ENCODE measurements at regions not wholly inside any gene's neighbourhood (a gene's known extent, or its start where the extent isn't known, plus 50 kb on each side); places are given as distances from the start of the nearest gene placed in this dataset.
"Not testable (repeated sequence)": the region's sequence is repeated elsewhere in the genome, so short reads cannot be mapped to it uniquely, and the experiment has no call there.

GRCh38 chr1:94668528-94668927 is 127.0 kb upstream of the F3 start:
- DNase-seq: no peak

GRCh38 chr1:94667818-94668217 is 126.3 kb upstream of the F3 start:
- no peak for DNase-seq

GRCh38 chr1:94666797-94667196 is 125.2 kb upstream of the F3 start:
- DNase-seq: no peak

- no peak for DNase-seq
These were observed 119.9 kb upstream of the F3 start for GRCh38 chr1:94661431-94661932.

- no peak for DNase-seq
These were observed 119.4 kb upstream of the F3 start for GRCh38 chr1:94660994-94661393.

- no peak for DNase-seq
These were observed 118.7 kb upstream of the F3 start for GRCh38 chr1:94660258-94660657.

- not testable (repeated sequence) for DNase-seq
These were observed 117.6 kb upstream of the F3 start for GRCh38 chr1:94659202-94659601.

- DNase-seq: no peak
These were observed 116.7 kb upstream of the F3 start for GRCh38 chr1:94658221-94658620.

- not testable (repeated sequence) for DNase-seq
These were observed 116.2 kb upstream of the F3 start for GRCh38 chr1:94657776-94658175.

- no peak for DNase-seq
These were observed 115.4 kb upstream of the F3 start for GRCh38 chr1:94656967-94657366.

- DNase-seq: no peak
These were observed 113.4 kb upstream of the F3 start for GRCh38 chr1:94654919-94655318.

GRCh38 chr1:94654459-94654858 is 112.9 kb upstream of the F3 start:
- DNase-seq: no peak

- DNase-seq: no peak
These were observed 112.5 kb upstream of the F3 start for GRCh38 chr1:94654031-94654430.

- no peak for DNase-seq
These were observed 111.9 kb upstream of the F3 start for GRCh38 chr1:94653454-94653853.

GRCh38 chr1:94651076-94651475 is 109.5 kb upstream of the F3 start:
- no peak for DNase-seq

GRCh38 chr1:94650301-94650700 is 108.7 kb upstream of the F3 start:
- DNase-seq: no peak

GRCh38 chr1:94648225-94649007 is 106.9 kb upstream of the F3 start:
- DNase-seq: no peak

GRCh38 chr1:94646786-94647555 is 105.4 kb upstream of the F3 start:
- DNase-seq: no peak

GRCh38 chr1:94646141-94646643 is 104.6 kb upstream of the F3 start:
- DNase-seq: no peak

GRCh38 chr1:94644352-94644751 is 102.8 kb upstream of the F3 start:
- DNase-seq: no peak

GRCh38 chr1:94643819-94644218 is 102.3 kb upstream of the F3 start:
- DNase-seq: no peak

- no peak for DNase-seq
These were observed 101.2 kb upstream of the F3 start for GRCh38 chr1:94642617-94643321.

- DNase-seq: no peak
These were observed 100.4 kb upstream of the F3 start for GRCh38 chr1:94641990-94642389.

All from DMS153 (cell line).